HEK293T (cell line): ENCODE measurements at regions not wholly inside any gene's neighbourhood (a gene's known extent, or its start where the extent isn't known, plus 50 kb on each side); places are given as distances from the start of the nearest gene placed in this dataset.

ENCODE experiments used
- CTCF ChIA-PET: fragments of 350-600 bp; formaldehyde crosslinking; extraction: SDS; loops from one replicate; lab custom pipeline; 2021; ENCODE audit warnings: antibody characterized with exemption, inconsistent platforms; lab: Yijun Ruan, JAX
- POLR2A ChIA-PET: fragments of 350-600 bp; formaldehyde crosslinking; extraction: SDS; loops from one replicate; lab custom pipeline; 2020; ENCODE audit warnings: antibody characterized with exemption, inconsistent platforms; lab: Yijun Ruan, JAX
- DNase-seq: peaks from one replicate; pipeline ENCODE4 v3.0.0; 2012; ENCODE audit warnings: mixed read lengths; ENCODE audit errors: extremely low spot score
- ARNT ChIP-seq: fragments of 450-650 bp; IDR thresholded peaks from 2 replicates; pipeline ENCODE4 v1.6.1; 2017; ENCODE audit warnings: mild to moderate bottlenecking
- BHLHE40 ChIP-seq: fragments of 450-650 bp; IDR thresholded peaks from 2 replicates; pipeline ENCODE4 v1.6.1; 2016; ENCODE audit warnings: mild to moderate bottlenecking, moderate library complexity, borderline replicate concordance
- CTBP1 ChIP-seq: fragments of 450-650 bp; IDR thresholded peaks from 2 replicates; pipeline ENCODE4 v1.6.1; 2016; ENCODE audit warnings: borderline replicate concordance
- ELF4 ChIP-seq: fragments of 450-650 bp; IDR thresholded peaks from 2 replicates; pipeline ENCODE4 v1.6.1; 2017; ENCODE audit warnings: antibody characterized with exemption
- FOXA1 ChIP-seq: fragments of 450-650 bp; IDR thresholded peaks from 2 replicates; pipeline ENCODE4 v1.6.1; 2016; ENCODE audit warnings: mild to moderate bottlenecking
- FOXK2 ChIP-seq: fragments of 450-650 bp; IDR thresholded peaks from 2 replicates; pipeline ENCODE4 v1.6.1; 2016; ENCODE audit warnings: mild to moderate bottlenecking
- FOXM1 ChIP-seq: fragments of 450-650 bp; IDR thresholded peaks from 2 replicates; pipeline ENCODE4 v1.6.1; 2017; ENCODE audit warnings: mild to moderate bottlenecking, borderline replicate concordance
- HDGF ChIP-seq: fragments of 450-650 bp; IDR thresholded peaks from 2 replicates; pipeline ENCODE4 v1.6.1; 2017; ENCODE audit warnings: antibody characterized with exemption, borderline replicate concordance
- L3MBTL2 ChIP-seq: fragments of 450-650 bp; conservative IDR thresholded peaks from 2 replicates; pipeline ENCODE4 v1.6.1; 2016; ENCODE audit warnings: mild to moderate bottlenecking
- LEF1 ChIP-seq: fragments of 450-650 bp; IDR thresholded peaks from 2 replicates; pipeline ENCODE4 v1.6.1; 2017; ENCODE audit warnings: mild to moderate bottlenecking, borderline replicate concordance
- NFRKB ChIP-seq: fragments of 450-650 bp; IDR thresholded peaks from 2 replicates; pipeline ENCODE4 v1.6.1; 2016; ENCODE audit warnings: mild to moderate bottlenecking, moderate library complexity
- PKNOX1 ChIP-seq: fragments of 450-650 bp; IDR thresholded peaks from 2 replicates; pipeline ENCODE4 v1.6.1; 2016
- SP1 ChIP-seq: fragments of 450-650 bp; IDR thresholded peaks from 2 replicates; pipeline ENCODE4 v1.6.1; 2017
- SUZ12 ChIP-seq: fragments of 450-650 bp; IDR thresholded peaks from 2 replicates; pipeline ENCODE4 v1.6.1; 2016; ENCODE audit warnings: mild to moderate bottlenecking
- TARDBP ChIP-seq: fragments of 450-650 bp; IDR thresholded peaks from 2 replicates; pipeline ENCODE4 v1.6.1; 2016
- ZNF384 ChIP-seq: fragments of 450-650 bp; IDR thresholded peaks from 2 replicates; pipeline ENCODE4 v1.6.1; 2016

DNA sequence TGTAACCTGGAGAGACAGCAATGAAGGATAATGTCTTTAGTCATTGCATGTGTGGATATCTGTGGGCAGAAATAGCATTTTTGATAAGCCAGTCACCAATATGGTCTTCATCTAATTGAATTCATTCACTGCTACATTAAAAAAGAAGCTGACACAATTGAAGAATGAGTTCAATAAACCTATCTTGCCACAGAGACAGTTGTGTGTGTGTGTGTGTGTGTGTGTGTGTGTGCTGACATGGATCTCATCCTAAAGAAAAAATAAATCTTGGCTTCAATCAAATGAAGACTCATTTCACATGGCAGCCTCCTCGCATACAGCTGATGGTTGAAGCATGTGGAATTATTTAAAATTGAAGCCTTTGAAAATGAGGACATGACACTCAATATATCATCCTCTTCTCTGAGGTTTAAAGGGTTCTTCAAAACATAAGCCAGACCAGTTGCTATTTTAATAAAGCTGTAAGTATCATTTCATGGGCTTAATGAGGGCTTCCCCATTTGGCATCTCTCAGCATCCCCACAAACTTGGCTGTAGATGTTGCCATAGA lies 118.5 kb upstream of the PTPN3 start:
- DNase-seq, result no peak
- POLR2A ChIA-PET, result interaction anchor here (1.4 kb wide), 1 partner anchor 12 kb away, joined by 4 read pairs; no protein-coding TSS in a partner anchor
- CTCF ChIA-PET, result no interaction called here
- no peak for TF ChIP-seq SUZ12
- TF ChIP-seq HDGF, result no peak
- no peak for TF ChIP-seq FOXA1
- no peak for TF ChIP-seq PKNOX1
- no peak for TF ChIP-seq LEF1

DNA sequence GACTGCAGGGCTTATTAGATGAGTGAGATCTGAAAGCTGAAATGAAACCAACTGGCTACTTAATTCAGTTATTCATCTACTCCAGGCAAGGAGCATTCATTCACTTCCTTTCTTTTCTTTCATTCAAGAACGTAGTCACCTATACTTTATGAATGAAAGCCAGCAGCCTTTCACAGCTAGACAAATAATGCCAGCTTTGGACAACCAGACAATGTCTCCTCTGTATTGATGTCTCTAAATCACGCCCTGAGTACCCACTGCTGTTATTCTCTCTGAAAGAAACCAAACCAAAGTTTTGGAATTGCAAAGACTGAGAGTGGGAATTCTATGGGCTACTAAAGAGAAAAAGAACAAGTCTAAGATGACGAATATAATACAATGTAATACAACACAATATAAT lies 121.2 kb upstream of the PTPN3 start:
- no peak for DNase-seq
- ChIA-PET POLR2A (no interaction called here), CTCF (no interaction called here)
- TF ChIP-seq NFRKB (no peak), L3MBTL2 (no peak), PKNOX1 (no peak), FOXK2 (no peak), TARDBP (no peak), LEF1 (no peak)

DNA sequence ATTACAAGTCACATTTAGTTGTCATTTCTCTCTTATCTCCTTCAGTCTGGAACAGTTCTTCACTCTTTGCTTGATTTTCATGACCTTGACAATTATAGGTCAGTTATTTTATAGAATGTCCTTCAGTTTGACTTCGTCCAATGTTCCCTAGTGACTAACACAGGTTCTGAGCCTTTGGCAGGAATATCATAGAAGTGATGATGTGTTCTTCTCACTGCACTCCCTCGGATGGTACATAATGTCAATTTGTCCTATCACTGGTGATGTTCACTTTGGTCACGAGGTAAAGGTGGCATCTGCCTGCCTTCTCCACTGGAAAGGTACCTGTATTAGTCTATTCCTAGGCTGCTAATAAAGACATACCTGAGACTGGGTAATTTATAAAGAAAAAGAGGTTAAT lies 126.0 kb upstream of the PTPN3 start:
- ChIA-PET POLR2A (no interaction called here), CTCF (no interaction called here)
- TF ChIP-seq FOXM1, result no peak
- no peak for TF ChIP-seq ZNF384
- no peak for TF ChIP-seq SP1
- TF ChIP-seq PKNOX1, result no peak
- TF ChIP-seq NFRKB, result no peak
- no peak for TF ChIP-seq SUZ12
- TF ChIP-seq CTBP1, result no peak
- no peak for TF ChIP-seq FOXA1
- TF ChIP-seq LEF1, result no peak
- TF ChIP-seq TARDBP, result no peak
- no peak for TF ChIP-seq ARNT
- TF ChIP-seq FOXK2, result no peak
- no peak for TF ChIP-seq L3MBTL2
- no peak for TF ChIP-seq BHLHE40
- no peak for DNase-seq

DNA sequence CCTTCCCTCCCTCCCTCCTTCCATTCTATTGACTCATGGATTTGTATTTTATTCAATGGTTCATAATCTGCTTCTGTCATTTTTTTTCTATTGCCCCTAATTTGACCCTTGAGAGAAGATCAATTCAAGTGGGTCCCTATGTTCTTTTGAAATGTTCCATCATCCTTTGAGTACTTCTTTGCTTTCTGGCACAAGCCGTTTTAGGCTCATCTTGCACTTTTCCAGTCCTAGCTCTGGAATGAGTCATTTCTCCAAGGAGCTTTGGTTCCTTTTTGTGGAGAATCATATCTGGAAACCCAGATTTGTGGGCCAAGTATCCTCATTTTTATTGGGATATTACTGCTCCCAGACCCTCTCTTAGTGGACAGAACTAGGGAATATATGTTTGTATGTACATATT lies 126.8 kb upstream of the PTPN3 start:
- DNase-seq, result no peak
- ChIA-PET CTCF (no interaction called here), POLR2A (no interaction called here)

DNA sequence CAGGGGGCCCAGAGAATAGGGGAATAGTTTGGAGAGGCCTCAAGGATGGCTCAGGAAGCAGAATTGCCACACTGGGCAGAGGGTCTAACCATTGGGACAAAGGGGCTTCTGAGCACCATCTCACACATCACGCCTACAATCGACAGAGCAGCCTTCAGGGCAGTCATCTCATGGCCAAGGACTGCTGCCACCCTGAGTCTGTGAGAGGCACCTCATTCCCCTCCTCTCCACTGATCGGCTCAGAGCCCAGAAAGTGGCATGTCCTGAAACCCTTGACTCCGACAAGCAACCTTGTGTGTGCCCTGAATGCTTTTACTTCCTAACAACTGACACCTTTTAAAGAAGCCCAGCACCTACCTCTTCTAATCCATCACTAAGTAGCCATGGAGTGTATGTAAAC lies 128.9 kb upstream of the PTPN3 start:
- no peak for TF ChIP-seq PKNOX1
- ChIA-PET POLR2A (no interaction called here), CTCF (no interaction called here)
- no peak for DNase-seq

More for the DNA sequence above, 126.8 kb upstream of the PTPN3 start:
- TF ChIP-seq TARDBP, result no peak
- TF ChIP-seq SUZ12, result no peak
- no peak for TF ChIP-seq NFRKB
- TF ChIP-seq FOXM1, result no peak
- TF ChIP-seq FOXK2, result no peak
- TF ChIP-seq BHLHE40, result no peak
- no peak for TF ChIP-seq HDGF
- no peak for TF ChIP-seq LEF1
- no peak for TF ChIP-seq ELF4
- TF ChIP-seq L3MBTL2, result no peak
- TF ChIP-seq PKNOX1, result no peak
- TF ChIP-seq SP1, result no peak
- no peak for TF ChIP-seq ARNT
- no peak for TF ChIP-seq CTBP1
- TF ChIP-seq FOXA1, result no peak
- TF ChIP-seq ZNF384, result no peak

GRCh38 chr9:109629615-109630014 lies 131.5 kb upstream of the PTPN3 start:
- POLR2A ChIA-PET, result interaction anchor here (1.3 kb wide), 1 partner anchor 13 kb away, joined by 4 read pairs; no protein-coding TSS in a partner anchor
- CTCF ChIA-PET, result interaction anchor here (0.5 kb wide), 1 partner anchor 40 kb away, joined by 3 read pairs; no protein-coding TSS in a partner anchor
- no peak for TF ChIP-seq BHLHE40
- TF ChIP-seq ARNT, result no peak
- TF ChIP-seq NFRKB, result no peak
- no peak for TF ChIP-seq TARDBP
- no peak for TF ChIP-seq HDGF
- TF ChIP-seq LEF1, result no peak
- no peak for TF ChIP-seq SUZ12
- no peak for TF ChIP-seq FOXM1
- no peak for TF ChIP-seq L3MBTL2
- TF ChIP-seq SP1, result no peak
- no peak for TF ChIP-seq ZNF384
- no peak for TF ChIP-seq CTBP1
- TF ChIP-seq FOXA1, result no peak
- DNase-seq, result no peak
